CD4-positive, alpha-beta T cell treated with Interleukin-2 at 100 ng/mL for 4 hours (primary cell): ENCODE measurements at regions not wholly inside any gene's neighbourhood (a gene's known extent, or its start where the extent isn't known, plus 50 kb on each side); places are given as distances from the start of the nearest gene placed in this dataset.
"Not testable (repeated sequence)": the region's sequence is repeated elsewhere in the genome, so short reads cannot be mapped to it uniquely, and the experiment has no call there.

Source experiments
- DNase-seq: peaks from one replicate; pipeline ENCODE4 v3.0.0-alpha.2; 2020; ENCODE audit warnings: low spot score

DNA sequence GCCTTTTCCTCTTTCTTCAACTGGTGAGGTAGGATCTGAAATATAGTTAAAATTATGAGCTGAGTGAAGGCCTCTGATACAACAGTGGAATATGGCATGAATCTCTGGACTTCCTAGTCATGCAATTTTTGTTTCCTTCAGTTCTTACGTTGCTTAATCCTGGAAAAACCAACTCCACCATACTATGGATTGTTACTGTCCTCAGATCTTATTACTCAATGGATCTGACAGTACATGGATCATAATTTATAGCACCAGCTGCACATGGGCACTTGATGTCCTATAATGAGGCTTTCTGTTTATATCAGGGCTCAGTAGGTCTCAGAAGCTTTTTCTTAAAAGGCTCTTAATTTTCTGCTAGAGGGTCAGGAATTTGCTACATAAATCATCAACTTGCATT, 1341.0 kb upstream of the EYS start:
- DNase-seq: no peak

- DNase-seq: no peak
Measured at GRCh38 chr6:67045076-67045475, 1338.0 kb upstream of the EYS start.

DNA sequence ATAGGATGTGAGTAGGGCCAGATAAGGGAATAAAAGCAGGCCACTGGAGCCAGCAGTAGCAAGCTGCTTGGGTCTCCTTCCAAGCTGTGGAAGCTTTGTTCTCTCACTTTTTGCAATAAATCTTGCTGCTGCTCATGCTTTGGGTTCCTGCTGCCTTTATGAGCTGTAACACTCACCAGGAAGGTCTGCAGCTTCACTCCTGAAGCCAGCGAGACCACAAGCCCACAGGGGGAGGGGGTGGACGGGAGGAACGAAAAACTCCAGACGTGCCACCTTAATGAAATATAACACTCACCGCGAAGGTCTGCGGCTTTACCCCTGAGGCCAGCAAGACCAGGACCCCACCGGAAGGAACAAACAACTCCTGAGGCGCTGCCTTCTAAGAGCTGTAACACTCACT, 1324.4 kb upstream of the EYS start:
- DNase-seq: no peak

DNA sequence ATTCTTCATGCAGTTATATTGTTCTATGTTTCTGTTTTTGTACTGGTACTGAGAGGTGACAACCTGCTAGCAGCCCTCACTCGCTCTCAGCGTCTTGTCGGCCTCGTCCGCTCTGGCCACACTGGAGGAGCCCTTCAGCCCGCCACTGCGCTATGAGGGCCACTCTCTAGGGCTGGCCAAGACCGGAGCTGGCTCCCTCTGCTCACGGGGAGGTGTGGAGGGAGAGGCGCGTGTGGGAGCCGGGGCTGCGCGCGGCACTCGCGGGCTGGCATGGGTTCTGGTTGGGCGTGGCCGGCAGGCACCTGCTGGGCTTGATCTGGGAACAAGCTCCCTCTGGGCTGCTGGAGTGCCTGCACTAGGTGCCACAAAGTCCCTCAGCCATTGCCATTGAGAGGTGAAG, 1323.8 kb upstream of the EYS start:
- no peak for DNase-seq

GRCh38 chr6:67016921-67017460, 1310.0 kb upstream of the EYS start:
- no peak for DNase-seq

DNA sequence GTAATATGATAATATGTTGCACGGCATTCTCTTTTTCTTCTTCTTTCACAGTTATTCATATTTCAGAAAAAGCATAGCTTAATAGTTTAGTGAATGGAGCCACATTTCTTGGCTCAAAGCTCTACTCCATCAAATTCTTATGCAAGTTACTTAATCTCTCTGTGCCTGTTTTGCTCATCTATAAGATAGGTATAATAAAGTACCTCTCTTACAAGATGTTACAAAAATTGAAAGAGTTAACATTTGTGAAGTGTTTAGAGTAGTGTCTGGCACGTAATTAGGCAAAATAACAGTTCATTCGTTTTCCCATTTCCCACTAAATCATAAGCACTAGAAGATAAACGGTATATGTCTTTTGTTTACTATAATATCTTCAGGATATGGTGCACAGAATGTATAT, 1304.4 kb upstream of the EYS start:
- no peak for DNase-seq

GRCh38 chr6:67009818-67010217, 1302.8 kb upstream of the EYS start:
- DNase-seq: no peak

- DNase-seq: no peak
Measured at GRCh38 chr6:67003844-67004243, 1296.8 kb upstream of the EYS start.

DNA sequence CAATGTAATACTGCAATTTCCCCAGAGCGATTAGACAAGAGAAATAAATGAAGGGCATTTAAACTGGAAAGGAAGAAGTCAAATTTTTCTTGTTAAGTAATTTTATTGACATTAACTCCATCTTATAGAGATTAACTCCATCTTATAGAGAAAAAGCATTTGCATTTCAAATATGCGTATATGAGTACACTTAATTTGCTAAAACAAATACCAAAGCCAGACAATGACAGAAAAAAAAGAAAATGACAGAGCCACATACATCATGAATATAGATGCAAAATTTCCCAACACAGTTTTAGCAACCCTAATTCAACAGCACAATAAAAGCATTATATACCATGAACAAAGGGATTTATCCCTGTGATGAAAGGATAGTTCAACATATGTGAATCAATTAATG, 1293.1 kb upstream of the EYS start:
- DNase-seq: no peak

GRCh38 chr6:66997579-66997978, 1290.6 kb upstream of the EYS start:
- DNase-seq: not testable (repeated sequence)

DNA sequence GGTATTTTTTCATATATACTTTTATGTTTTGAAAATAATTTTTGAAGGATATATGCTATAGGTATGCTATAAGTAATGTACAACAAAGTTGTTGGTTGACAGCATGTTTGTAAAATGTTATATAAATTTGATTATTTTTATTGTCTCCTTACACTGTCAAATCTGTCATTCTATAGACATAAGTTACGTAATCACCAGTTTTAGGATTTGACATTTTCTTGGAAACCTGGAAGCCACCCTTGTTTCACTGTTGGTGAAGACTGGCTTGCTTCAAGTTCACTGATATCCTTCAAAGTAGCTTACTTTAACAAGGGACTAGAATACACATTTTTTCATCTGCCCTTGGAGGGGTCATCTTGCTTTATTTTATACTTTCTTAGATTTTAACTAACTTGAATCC, 1288.6 kb upstream of the EYS start:
- no peak for DNase-seq

DNA sequence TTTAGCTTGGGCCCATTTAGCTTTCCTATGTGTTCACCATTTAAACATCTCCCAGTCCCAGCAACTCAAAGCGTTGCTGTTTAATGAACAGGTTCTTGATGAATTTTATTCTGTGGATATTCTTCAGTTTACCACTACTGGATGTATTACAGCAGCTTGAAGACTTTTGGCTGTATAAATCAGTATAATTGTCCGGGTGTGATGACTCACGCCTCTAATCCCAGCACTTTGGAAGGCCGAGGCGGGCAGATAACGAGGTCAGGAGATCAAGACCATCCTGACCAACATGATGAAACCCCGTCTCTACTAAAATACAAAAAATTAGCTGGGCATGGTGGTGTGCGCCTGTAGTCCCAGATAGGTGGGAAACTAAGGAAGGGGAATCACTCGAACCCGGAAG, 1286.7 kb upstream of the EYS start:
- DNase-seq: not testable (repeated sequence)

GRCh38 chr6:66993272-66993671, 1286.2 kb upstream of the EYS start:
- no peak for DNase-seq

GRCh38 chr6:66992660-66993059, 1285.6 kb upstream of the EYS start:
- DNase-seq: no peak

DNA sequence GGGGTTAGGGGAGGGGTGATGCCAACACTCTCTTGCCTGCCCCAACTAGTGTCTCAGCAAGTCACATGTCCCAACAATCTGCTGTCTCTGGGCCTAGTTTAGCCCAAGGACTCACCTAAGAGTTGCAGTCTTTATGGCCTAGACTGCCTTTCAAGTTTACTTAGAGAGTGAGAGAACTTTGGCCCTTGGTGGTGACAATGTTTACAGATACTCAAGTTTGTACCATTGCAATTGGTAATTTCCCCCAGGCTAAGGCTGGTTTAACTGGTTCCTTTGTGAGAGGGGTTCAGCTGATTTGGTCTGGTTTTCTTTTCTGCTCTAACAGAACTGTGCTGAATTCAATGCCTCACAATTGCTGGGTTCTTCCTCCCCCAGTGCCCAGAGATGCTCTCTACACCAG, 1279.9 kb upstream of the EYS start:
- DNase-seq: no peak

DNA sequence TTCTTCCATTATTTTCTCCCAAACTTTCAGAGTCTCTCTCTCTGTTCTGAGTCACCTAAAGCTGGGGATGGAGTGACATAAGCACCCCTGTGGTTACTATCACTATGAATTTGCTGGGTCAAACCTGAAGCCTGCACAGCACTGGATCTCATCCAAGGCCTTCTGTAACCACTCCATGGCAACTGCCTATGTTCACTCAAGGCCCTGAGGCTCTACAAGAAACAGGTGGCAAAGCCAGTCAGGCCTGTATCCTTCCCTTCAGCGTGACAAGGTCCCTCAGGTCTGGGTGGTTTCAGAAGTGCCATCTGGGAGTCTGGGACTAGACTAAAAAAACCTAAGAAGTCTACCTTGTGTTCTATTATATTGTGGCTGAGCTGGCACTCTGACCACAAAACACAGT, 1278.8 kb upstream of the EYS start:
- no peak for DNase-seq

DNA sequence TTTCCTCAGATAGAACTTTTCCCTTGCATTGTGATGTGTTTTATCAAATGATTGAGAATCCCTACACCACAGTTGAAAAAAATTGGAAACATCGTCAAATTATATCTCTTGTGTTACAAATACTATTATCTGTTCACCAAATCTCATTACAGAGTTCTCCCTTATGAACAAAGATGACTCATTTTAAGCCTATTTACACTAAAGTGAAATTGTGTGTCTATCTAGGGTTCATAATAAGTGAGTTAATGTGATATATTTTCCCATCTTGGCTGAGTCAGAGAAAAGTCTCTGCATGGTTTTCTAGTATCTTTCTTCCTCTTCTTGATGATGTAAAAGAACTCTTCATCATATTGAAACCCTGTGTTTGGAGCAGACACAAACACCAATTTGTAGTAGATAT, 1263.3 kb upstream of the EYS start:
- DNase-seq: no peak

GRCh38 chr6:66965227-66965626, 1258.2 kb upstream of the EYS start:
- DNase-seq: no peak

- no peak for DNase-seq
Measured at GRCh38 chr6:66964216-66964615, 1257.2 kb upstream of the EYS start.

DNA sequence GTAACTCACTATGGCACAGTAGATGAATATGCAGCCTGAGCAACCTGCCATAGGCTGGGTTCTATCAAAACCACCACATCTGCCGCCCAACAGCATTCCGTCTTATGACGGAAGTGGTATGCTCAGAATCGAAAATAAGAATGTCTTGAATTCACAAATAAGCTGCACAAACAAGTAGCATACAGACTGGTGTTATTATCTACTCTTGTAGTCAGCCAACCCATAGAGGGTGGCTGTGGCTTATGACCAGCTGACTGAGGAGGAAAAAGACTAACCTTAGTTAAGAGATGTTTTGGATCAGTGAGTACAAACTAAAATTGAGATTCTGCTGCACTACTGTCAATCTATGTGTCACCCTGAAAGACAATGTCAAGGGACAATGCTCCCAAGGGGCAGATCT, 1255.1 kb upstream of the EYS start:
- no peak for DNase-seq

- DNase-seq: no peak
Measured at GRCh38 chr6:66961191-66961590, 1254.2 kb upstream of the EYS start.

GRCh38 chr6:66949191-66949661, 1242.2 kb upstream of the EYS start:
- no peak for DNase-seq

GRCh38 chr6:66948106-66948505, 1241.1 kb upstream of the EYS start:
- no peak for DNase-seq

- DNase-seq: no peak
Measured at GRCh38 chr6:66940003-66940402, 1233.0 kb upstream of the EYS start.

GRCh38 chr6:66937180-66937579, 1230.2 kb upstream of the EYS start:
- DNase-seq: no peak
